Left cardiac atrium (tissue), 4 donors: ENCODE measurements at regions not wholly inside any gene's neighbourhood (a gene's known extent, or its start where the extent isn't known, plus 50 kb on each side); places are given as distances from the start of the nearest gene placed in this dataset.

Experiments used
- ATAC-seq, 2 donors: fragments of 200-7000 bp; cut with Tn5 transposase; one replicate each; pipeline ENCODE4 v1.9.1; 2020; ENCODE audit warnings: mild to moderate bottlenecking in 2 of 2, moderate library complexity in 2 of 2
- DNase-seq: peaks from one replicate; pipeline ENCODE4 v3.0.0-alpha.2; 2020
- intact Hi-C, 2 donors: fragments of 100-400 bp; cut with DNase I; formaldehyde crosslinking; loops; one replicate each; pipeline versions ENCODE4 v1.14.1 to v1.15.1; 2022 to 2023
- donor health status: DM: no; HTN: yes; CAD: no.
- donor health status: DM: no; HTN: yes; CAD: no; lungs with severe emphysema.
- donor health status: DM: yes; HTN: yes; CAD: no.
- donor health status: Dilated cardiomyopathy.

GRCh38 chr22:48348855-48349254 lies 1478.8 kb downstream of the BRD1 start:
- ATAC-seq (no peak), DNase-seq (no peak)
- intact Hi-C loops: no loop called here

- ATAC-seq (no peak), DNase-seq (no peak)
These were observed 1480.4 kb downstream of the BRD1 start for GRCh38 chr22:48347311-48347710.

DNA sequence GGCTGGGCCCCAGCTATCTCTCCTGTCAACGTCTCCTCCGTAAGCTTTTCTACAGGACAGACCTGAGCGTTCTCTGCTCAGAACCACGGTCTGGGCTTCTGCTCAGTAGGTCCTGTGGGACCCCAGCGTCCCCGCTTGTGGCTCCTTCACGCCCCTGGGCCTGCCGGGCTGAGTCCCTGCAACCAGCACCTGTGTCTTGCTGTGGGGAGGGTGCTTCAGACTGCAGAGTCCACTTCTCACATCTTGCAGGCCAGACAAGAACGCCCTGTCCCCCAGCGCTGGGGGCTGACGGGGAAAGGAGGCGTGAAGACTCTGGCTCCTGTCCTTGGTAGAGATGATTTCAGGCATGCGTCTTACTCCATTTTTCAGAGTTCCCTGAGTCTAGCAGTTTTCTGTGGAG lies 1480.8 kb downstream of the BRD1 start:
- DNase-seq (no peak), ATAC-seq (no peak)
- intact Hi-C loops: no loop called here

More at GRCh38 chr22:48347311-48347710, 1480.4 kb downstream of the BRD1 start:
- intact Hi-C loops: no loop called here

- DNase-seq: no peak
- ATAC-seq: no peak
- intact Hi-C loops: no loop called here
These were observed 1481.4 kb downstream of the BRD1 start for GRCh38 chr22:48346311-48346710.

- ATAC-seq (no peak), DNase-seq (no peak)
- intact Hi-C loops: no loop called here
These were observed 1482.0 kb downstream of the BRD1 start for GRCh38 chr22:48345631-48346030.

DNA sequence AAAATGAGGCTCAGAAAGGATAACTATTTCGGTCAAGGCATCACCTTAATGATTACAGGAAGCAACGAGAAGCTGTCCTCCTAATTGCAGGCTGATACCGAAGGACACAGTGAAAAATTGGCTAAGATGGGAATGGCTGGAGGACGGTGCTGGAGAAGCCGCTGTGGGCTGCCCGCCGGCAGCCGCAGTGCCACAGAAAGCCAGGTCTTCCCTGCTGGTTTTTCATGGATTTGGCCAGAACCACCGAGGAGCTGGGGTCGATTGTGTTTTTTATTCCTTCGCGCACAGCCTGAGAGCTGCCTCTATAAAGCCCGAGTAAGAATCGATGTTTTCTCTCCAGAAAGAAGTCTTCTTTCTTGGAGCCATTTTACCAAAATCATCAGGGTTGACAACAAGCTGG lies 1484.2 kb downstream of the BRD1 start:
- DNase-seq (no peak), ATAC-seq (no peak)
- intact Hi-C loops: no loop called here

DNA sequence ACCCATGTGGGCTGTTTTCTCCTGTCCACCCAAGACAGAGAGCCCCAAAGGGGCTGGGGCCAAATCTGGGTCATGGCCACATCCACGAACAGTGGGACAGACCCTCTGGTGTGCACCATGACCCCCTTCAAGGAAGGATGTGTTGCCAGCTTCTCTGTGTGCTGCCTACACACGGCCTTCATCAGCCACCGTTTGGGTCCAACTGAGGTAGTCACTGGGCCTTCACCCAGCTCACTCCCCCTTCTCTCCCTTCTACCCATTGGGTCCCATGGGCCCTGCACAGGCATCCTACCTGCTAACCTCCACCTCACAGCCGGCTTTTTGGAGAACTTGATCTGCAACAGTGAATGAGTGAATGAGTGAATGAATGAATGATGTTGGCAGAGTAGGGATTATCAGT lies 1484.9 kb downstream of the BRD1 start:
- intact Hi-C loops: no loop called here
- ATAC-seq (no peak), DNase-seq (no peak)

DNA sequence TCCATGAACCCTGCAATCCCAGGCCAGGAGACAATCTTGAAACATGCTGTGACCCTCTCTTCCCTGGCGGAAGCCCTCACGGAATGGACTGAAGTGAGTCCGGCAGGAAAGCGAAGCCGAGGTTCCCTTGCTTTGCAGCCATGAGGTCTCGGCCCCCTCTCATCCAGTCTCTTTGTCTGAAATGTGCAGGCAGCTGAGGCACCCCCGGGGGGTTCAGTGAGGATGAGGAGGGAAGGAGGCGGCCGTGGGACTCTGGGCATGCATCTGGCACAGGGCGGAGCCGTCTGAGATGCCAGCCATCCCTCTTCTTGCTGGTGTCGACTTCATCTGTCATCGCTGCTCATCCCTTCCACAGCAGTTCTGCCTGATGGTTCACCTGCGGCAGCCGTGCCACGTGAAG lies 1485.7 kb downstream of the BRD1 start:
- intact Hi-C loops: no loop called here
- ATAC-seq (no peak), DNase-seq (no peak)

DNA sequence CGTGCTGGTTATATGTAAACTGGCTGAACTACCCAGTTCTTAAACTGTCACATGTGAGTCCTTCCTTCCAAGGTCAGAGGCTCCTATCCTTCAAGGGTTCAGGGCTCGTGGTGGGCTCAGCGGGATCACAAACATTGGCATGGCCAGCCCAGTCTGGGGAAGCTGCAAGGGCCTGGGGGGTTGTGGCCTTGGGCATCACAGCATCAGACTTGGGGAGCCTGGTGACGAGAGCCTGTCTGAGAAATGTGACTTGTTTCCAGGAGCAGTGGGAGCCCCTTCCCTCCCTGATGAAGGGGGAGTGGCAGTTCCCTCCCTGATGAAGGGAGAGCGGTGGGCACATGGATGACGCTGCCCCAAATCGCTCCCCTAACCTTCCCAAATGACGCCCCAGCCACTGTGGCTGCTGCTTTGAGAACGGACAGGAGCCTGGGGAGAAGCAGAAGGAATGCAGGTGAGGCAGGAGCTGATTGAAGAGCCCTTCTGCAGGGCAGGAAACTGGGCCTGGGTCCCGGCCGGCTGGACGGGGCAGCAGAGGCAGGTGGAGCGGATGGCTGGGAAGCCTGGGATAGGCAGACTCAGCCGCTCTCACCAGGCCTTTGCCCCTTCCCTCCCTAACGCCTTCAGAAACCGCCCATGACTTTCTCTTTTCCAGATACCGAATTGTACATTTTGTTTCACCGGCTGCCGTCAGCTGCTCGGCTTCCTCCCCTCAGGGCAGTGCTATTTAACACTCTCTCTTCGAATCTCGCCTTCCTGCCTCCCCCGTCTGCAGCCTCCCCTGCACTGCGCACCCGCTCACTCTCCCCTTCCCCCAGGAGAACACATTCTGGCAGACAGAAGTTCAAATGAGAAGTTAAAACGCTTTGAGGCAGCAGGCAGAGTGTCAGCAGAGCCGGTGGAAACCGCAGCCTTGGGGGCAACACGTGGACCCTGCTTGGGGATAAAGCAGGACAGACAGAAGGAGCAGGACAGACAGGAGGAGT lies 1486.7 kb downstream of the BRD1 start:
- DNase-seq: no peak
- no peak for ATAC-seq
- intact Hi-C loops: no loop called here

DNA sequence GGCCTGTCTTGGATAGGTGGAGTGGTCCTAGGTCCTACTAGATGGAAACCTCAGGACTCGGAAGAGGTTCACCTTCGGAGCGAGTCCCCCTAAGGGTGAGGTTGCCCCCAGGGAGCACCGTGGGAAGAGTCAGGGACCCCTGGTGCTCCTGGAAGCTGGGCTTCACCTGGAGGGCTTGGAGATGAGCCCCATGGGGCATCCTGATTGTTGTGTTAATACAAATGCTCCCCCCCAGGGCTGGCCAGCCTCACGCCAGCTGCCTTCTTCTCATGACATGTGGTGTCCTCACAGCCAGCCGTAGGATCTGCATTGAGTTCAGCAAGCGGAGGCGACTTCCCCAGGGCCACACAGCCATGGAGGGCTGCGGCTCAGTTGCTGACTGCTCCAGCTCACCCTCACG lies 1487.5 kb downstream of the BRD1 start:
- DNase-seq: no peak
- no peak for ATAC-seq
- intact Hi-C loops: no loop called here

DNA sequence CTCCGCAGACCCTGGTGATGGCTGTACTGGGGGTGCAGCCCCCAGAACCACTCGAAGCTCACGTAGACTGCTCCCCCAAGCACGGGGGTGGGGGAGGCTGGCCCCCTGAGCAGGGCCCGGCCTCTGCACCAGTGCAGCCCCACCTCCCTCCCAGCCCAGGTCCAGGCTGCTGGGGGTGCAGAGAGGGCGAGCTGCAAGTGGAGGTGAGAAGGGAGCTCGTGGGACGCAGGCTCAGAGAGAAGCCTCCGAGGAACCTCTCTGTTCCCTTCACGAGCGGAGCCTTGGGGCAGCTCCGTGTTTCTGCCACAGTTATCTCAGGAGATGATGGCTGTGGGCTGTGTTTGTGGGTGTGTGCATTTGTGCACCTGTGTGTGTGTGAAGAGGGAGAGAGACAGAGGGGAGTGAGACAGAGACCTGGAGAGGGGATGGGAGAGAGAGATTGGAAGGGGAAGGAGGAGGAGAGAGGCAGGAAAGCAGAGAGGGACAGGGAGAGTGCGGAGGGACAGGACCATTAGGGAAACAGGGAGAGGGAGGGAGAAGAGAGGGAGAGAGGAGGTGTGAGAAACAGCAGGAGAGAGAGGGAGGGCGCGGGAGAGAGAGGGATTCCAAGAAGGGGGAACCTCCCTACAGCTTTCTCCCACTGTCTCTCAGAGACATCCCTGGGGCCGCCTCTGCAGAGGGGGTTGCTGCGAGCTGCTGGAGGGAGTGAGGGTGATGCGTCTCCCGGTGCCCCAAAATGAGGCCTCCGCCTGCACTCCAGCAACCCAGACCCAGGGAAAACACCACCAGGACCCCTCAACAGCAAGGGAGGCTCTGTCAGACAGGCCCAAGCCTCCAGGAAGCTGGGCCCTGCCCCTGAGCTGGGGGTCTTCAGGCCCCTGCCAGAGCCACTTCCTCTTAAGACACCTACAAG lies 1488.6 kb downstream of the BRD1 start:
- intact Hi-C loops: no loop called here
- DNase-seq (no peak), ATAC-seq (no peak)

DNA sequence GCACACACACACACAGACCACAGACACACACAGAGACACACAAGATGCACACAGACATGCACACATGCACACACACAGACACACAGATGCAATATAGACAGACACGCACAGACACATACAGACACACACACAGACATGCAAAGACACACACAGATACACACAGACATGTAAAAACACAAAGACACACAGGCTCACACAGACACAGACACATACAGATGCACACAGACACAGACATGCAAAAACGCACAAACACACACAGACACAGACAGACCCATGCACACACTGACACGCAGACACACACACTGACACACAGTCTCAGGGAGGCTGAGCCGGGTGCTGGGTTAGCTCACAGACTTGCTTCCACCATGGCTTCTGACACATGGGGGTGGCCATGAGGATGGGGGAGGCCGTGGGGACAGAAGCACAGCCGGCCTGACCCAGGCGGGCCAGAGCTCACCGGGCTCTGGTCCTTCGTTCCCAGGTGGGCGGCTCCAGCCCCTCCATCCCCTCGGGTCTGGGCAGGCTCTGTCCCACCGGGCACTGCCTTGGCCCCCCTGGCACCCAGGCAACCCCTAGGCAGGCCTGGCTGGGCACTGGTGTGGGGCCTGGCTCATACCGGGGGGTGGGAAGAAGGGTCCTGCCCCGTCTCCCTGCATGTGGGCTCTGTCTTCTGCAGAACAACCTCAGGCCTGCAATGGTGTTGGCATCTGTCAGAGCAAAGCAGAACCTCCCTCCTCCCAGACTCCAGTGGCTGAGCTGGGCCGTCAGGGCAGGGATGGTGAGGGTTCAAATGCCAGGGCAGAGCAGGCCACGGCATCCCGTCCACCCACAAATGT lies 1489.5 kb downstream of the BRD1 start:
- intact Hi-C loops: no loop called here
- ATAC-seq: no peak

DNA sequence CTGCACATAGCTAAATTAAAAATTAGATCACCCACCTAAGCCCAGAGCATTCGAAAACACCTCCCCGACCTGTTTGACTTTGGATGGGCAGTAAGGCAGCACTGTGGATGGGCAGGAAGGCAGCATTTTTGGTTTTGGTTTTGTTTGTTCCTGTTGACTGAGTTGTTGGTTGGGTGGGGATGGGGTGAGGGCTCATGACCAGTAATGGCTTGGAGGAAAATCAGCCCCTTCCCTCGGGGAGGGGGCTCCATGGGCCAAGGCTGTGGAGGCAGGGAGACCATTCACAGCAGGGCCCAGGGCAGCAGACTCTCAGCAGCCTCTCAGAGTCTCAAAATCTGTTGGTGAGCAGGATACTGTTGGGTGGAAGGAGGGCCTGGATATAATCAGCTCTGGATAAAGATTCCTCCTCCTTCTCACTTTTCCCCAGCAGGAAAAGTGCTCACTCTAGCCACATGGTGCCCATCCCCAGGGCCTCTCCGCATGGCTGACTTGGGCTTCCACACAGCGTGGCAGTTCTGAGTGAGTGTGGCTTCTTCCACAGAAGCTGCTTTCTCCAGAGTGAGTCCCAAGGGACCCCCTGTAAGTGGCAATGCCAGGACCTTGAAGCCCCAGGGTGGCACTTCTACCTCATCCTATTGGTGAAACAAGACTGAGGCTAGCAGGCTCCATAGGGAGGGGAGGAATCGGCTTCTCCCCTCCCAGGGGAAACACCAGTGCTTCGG lies 1491.2 kb downstream of the BRD1 start:
- ATAC-seq: no peak

More for the DNA sequence above, 1489.5 kb downstream of the BRD1 start:
- no peak for DNase-seq

DNA sequence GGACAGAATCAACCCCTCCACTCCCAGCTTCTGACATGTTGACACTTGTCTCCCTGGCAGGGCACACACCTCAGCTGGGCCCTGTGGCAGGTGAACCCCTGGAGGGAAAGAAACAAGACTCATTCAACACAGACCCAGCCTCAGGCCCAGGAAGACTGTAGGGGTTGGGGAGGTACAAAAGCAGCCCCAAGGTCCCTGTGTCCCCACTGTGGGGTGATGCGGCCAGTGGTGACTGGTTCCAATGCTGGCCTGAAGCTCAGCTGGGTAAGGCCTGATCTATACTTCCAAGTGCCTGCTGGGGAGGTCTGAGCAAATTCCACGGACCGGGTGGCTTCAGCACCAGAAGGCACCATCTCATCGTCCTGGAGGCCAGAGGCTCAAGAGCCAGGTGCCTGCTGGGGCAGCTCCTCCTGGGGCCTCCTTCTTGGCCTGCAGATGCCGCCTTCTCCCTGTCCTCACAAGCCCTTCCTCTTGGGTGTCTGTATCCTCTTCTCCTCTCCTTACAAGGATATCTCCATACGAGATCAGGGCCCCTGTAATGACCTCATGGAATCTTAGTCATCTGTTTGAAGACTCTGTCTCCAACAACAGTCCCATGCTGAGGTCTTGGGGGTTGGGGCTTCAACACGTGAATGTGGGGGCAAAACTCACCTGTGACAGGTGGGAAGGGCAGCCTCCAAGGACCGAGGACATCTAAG lies 1492.1 kb downstream of the BRD1 start:
- no peak for ATAC-seq
- intact Hi-C loops: no loop called here
- no peak for DNase-seq

More for the DNA sequence above, 1491.2 kb downstream of the BRD1 start:
- intact Hi-C loops: no loop called here
- no peak for DNase-seq

DNA sequence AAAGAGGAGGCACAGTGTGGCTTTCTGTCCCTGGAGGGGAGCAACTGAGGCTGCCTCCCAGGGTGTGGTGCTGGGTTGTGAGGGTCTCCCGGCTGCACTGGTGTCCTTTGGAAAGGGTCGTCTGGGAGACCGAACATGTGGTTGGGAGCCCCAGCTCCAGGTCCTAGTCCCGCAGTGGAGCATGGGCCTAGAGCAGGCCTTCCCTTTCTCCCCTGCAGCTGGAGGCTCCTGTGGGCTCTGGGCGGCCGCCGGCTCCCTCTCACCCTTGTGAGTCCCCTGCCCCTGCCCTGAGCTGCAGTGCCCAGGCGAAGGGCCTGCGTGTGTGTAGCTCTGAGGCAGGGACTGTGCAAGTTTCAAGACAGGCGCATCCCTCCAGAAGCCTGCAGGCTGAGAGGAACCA lies 1492.7 kb downstream of the BRD1 start:
- intact Hi-C loops: no loop called here
- DNase-seq (no peak), ATAC-seq (no peak)

DNA sequence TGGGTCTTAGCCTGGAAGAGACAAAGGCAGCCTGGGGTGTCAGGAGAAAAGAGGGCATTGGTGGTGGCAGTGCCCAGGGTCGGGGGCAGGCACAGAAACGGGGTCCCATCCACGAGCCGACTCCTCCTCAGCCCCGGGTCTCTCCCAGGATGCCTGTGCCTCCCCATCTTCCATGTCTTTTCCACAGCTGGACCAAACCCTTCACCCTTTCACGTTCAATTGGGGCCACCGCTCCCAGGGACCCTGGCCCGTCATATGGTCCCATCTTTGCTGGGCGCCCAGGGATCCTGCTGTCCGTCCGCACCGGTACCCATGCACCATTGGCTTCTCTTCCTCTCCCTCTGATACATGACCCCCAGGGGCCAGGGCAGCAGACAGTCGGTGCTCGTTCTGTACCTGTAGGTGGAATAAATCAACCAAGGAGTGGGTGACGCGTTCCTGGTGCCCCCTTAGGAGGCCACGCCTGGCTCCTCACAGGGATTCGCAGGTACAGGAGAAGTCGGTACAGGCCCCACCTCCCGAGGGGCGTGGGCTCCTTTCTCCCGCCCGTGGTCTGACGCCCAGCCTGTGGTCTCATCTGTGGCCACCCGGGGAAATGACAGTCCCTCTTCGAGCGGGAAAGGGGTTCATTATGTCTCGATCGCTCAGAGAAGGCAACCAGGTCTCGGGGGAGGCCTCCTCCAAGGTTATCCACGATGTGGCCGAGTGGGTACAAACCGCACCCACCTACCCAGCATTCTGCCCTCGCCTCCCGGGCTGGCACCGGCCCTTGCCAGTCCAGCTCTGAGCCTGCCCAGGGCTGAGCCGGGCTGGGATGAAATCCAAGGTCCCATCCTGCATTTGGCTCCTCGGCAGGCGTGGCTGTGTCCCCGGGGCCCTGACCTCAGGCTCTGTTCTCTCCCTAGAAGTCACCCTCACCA lies 1493.6 kb downstream of the BRD1 start:
- ATAC-seq (no peak), DNase-seq (no peak)
- intact Hi-C loops: no loop called here

GRCh38 chr22:48333323-48333763 lies 1494.3 kb downstream of the BRD1 start:
- no peak for DNase-seq
- ATAC-seq: no peak
- intact Hi-C loops: no loop called here
